Forelimb muscle (tissue), 1 donor: ENCODE measurements at regions not wholly inside any gene's neighbourhood (a gene's known extent, or its start where the extent isn't known, plus 50 kb on each side); places are given as distances from the start of the nearest gene placed in this dataset.
"Not testable (repeated sequence)": the region's sequence is repeated elsewhere in the genome, so short reads cannot be mapped to it uniquely, and the experiment has no call there.

Experiments
- DNase-seq: peaks from one replicate; pipeline ENCODE4 v3.0.0-alpha.2; 2013; ENCODE audit warnings: low read depth

DNA sequence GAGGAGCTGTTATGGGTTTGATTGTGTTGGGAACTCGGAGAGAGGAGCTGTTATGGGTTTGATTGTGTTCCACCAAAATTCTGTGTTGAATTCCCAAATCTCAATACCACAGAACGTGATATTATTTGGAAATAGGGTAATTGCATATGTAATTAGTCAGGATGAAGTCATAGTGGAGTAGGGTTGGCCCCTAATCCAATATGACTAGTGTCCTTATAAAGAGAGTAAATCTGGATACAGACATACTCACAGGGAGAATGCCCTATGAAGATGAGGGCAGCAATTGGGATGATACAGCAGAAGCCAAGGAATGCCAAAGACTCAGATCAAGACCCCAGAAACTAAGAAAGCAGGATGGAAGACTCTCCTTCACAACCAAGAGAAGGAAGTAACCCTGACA, 1023.2 kb upstream of the ZEB2 start:
- no peak for DNase-seq

DNA sequence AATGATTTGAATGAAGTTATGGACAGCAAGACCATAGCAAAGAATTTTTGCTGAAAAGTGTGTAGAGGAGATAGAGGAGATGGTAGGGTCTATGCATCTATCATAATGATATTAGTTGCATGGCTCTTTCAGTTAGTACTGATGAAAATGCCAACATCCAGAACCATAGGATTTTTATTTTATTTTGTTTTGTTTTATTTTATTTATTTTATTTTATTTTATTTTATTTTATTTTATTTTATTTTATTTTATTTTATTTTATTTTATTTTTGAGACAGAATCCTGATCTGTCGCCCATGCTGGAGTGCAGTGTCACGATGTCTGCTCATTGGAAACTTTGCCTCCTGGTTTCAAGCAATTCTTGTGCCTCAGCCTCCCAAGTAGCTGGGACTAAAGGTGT, 1021.1 kb upstream of the ZEB2 start:
- DNase-seq, result no peak

GRCh38 chr2:145538661-145539350, 1018.9 kb upstream of the ZEB2 start:
- peak; percentile 17 for DNase-seq

DNA sequence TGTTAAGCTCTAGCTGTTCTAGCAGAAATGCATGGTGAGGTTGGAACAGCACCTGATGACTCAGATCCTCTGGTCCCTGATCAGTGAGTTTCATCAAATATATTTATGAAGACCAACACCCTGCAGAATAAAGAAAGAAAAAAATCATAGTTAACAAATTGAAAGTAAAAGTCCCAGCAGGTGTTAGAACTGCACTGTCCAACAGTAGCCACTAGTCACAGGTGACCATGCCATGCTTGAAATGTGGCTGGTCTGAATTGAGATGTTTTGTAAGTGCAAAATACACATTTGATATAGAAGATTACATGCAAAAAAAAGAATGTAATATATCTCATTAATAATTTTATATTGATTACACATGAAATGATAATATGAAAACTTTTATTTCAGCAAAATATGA, 1010.7 kb upstream of the ZEB2 start:
- no peak for DNase-seq

DNA sequence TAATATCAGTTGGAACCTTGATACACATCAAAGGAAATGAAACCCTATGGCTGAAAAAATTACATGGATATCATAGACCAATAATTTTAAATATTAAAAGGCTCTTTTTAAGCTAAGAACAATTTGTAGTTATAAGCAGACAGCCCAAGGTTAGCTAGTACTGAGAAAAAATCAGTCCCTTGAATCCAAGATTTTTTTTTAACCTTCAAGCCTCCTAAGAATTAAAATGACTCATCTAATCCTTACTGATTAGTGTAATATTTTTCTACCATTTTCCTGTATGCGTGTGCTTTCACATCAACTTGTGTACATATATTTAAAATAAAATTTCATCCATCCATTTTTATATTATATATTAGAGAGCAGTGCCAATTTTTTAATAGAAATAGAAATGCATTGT, 1004.9 kb upstream of the ZEB2 start:
- no peak for DNase-seq

GRCh38 chr2:145524303-145524702, 1004.4 kb upstream of the ZEB2 start:
- DNase-seq, result no peak

DNA sequence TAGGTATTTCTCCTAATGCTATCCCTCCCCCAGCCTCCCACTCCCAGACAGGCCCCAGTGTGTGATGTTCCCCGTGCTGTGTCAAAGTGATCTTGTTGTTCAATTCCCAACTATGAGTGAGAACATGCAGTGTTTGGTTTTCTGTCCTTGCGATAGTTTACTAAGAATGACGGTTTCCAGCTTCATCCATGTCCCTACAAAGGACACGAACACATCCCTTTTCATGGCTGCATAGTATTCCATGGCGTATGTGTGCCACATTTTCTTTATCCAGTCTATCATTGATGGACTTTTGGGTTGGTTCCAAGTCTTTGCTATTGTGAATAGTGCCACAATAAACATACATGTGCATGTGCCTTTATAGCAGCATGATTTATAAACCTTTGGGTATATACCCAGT, 999.3 kb upstream of the ZEB2 start:
- not testable (repeated sequence) for DNase-seq

GRCh38 chr2:145511946-145512345, 992.0 kb upstream of the ZEB2 start:
- DNase-seq, result no peak

GRCh38 chr2:145503511-145503910, 983.6 kb upstream of the ZEB2 start:
- DNase-seq, result no peak

GRCh38 chr2:145501920-145502319, 982.0 kb upstream of the ZEB2 start:
- DNase-seq, result no peak

GRCh38 chr2:145495590-145495989, 975.7 kb upstream of the ZEB2 start:
- no peak for DNase-seq

DNA sequence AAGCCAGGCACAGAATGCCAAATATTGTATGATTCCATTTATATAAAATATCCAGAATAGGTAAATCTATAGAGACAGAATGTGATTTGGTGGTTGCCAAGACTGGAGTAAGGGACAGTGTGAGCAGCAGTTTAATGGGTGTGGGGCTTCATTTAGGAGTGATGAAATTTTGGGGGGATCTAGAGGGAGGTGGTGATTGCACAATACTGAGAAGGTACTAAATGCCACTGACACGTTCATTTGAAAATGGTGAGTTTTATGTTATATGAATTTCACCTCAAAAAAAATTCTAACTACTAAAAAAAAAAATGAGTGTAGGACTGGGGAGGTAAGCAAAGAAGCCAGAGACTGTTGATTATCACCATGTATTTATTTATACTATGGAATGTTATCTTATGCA, 974.5 kb upstream of the ZEB2 start:
- no peak for DNase-seq

GRCh38 chr2:145488571-145488970, 968.7 kb upstream of the ZEB2 start:
- no peak for DNase-seq

- no peak for DNase-seq
Measured at GRCh38 chr2:145484448-145485097, 964.7 kb upstream of the ZEB2 start.

DNA sequence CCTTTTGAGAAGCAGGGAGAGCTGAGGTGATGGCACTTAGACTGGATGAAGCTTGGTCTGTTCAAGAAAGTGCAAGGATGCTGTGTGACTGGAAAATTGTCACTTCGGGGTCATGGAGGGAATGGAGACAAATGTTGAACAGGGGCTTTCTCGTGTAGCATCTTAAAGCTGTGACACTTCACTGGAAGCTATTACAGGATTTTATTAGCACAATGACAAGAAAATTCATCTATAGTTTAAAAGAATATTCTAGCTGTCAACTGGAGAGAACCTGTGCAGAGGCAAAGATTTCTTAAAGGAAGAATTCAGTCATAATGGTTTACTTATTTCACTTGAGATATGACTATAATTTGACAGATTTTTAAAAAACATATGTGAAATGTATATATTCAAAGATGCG, 963.9 kb upstream of the ZEB2 start:
- DNase-seq, result no peak

DNA sequence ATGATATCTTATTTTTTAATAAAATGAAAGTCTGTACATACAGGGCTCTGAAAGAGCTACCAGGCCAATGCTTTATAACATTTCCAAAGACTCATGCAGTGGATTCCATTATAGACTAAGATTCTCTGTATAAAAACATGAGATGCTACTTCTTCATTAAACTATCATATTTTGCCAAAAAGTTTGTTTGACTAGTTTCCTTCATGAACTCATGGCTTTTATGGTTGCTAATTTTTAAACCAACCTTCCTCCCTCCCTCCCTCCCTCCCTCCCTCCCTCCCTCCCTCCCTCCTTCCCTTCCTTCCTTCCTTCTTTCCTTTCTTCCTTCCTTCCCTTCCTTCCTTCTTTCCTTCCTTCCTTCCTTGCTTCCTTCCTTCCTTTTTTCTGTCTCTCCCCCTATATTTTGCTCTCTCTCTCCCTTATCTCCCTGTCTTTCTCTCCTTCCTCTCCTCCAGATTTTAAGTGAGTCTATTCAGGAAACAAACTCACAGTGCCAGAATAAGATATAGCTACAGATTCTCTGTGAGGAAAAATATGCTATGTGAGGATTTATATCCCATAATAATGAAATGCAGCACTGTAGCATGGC, 961.5 kb upstream of the ZEB2 start:
- DNase-seq, result no peak

DNA sequence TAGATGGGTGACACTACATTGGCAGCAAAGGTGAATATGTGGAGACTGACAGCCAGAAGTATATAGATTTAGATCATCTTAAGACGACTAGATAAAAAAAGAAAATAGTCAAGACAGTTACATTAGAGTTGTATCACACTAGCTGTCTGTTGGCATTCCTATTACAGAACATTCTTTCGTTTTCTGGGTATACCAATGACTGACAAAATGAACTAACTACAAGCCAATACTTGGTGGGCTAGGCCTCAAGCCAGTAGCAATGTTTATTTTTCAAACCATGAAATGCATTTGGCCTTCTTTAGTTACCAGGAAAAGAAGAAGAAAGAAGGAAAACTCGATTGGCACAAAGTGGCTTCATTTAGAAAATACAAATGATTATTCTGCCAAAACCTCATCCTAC, 944.9 kb upstream of the ZEB2 start:
- DNase-seq, result no peak

DNA sequence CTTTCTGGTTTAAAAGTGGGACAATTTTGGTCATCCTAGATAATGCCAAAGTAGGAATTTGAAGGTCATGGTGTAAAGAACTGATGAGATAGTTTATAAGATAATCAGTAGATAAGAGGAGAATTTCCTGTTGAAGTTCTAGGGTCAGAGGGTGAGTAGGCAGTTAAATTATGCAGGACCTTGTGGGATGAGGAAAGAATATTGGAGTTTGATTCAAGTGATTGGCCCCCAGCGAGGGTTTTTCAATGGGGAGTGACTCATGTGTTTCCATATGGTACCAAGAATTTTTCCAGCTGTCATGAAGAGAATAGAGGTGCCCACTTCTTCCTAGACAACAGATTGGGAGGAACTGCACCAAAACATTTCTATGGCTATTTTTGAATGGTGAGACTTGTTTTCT, 940.2 kb upstream of the ZEB2 start:
- no peak for DNase-seq

DNA sequence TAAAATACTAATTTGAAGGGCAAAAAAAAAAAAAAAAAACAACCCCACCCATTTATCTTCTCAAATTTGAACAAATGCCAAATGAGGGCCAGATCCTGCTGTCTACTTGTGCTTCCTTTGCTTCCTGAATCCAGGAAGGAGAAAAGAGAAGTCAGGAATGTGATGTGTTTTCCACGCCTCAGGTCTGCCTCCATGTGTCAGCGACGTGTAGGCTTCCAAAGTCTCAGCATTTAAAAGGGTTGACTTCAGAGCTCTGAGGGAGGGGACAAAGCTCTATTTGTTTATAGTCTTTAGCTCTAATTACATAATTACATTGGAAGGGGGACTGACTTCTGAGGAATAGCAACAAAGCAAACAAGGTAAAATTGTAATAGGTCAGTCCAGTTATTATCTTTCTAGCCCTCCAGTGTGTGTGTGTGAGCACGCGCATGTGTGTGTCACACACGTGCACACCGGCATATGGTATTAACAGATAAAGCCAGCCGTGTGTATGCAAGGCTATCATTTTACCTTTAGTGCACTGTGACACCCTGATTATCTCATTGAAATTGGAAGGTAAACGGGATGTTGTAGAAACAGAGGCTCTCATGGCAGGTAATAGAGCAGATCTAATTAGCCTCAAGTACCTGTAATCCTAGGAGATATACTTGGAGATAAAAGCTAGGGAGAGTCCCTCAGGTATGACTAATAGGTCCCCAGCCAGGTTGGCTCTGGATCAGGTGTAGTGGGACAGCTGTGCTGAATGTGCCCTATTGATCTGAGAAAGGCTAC, 911.4 kb upstream of the ZEB2 start:
- no peak for DNase-seq

DNA sequence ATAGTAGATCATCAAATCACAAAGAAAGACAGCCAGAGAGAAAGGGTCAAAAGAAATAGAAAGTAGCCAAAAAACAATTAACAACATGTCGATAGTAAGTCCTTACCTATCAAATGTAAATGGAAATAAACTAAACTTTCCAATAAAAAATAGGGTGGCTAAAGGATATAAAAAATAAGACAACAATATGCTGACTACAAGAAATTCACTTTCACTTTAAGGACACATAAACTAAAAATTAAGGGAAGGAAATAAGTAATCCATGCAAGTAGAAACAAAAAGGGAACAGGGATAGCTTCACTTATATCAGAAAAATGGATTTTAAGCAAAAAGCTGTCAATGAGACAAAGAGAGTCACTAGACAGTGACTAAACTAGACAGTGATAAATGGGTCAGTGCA, 903.9 kb upstream of the ZEB2 start:
- no peak for DNase-seq

GRCh38 chr2:145422576-145422975, 902.7 kb upstream of the ZEB2 start:
- DNase-seq, result no peak

DNA sequence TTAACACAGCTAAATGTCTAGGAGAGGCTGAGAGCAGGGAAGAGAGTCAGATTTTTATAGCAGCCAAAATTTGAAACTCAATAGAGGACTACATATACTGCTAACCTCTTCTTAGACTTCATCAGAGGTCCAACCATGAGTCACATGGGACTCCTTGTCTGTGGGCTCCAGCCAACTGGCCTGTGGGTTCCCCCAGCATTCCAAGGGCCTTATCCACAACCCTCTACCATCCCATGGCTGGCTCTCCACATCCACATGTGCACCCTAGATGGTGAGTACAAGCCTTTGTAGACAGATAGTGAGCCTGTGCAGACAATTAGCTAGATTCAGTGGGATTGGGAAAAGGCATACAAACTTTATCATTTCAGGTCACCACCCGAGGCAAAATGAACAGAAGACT, 901.9 kb upstream of the ZEB2 start:
- DNase-seq, result no peak

- DNase-seq, result no peak
Measured at GRCh38 chr2:145416640-145417039, 896.7 kb upstream of the ZEB2 start.
